HG03558 (cell line): ENCODE measurements at regions not wholly inside any gene's neighbourhood (a gene's known extent, or its start where the extent isn't known, plus 50 kb on each side); places are given as distances from the start of the nearest gene placed in this dataset.

Experiments
- ATAC-seq: cut with Tn5 transposase; IDR thresholded peaks from one replicate; pipeline ENCODE4 v1.9.1; 2021; ENCODE audit warnings: moderate number of reproducible peaks; ENCODE audit not compliant: unreplicated experiment; ENCODE audit errors: extremely low read depth

DNA sequence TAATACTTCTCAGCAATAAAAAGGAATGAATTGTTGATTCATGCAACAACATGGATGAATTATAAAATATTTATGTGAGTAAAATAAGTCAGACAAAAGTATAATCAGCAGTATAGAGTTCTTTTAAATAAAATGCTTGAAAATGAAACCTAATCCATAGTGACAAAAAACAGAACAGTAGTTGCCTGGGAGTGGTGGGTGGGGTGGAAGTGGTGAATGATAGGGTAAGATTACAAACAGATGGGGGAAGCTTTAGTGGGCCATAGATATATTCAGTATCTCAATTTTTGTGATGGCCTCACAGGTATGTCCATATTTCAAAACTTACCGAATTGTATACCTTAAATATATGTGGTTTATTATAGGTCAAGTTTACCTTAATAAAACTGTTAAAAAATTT is 124.9 kb upstream of the UBL3 start:
- ATAC-seq: no peak

- no peak for ATAC-seq
Measured at GRCh38 chr13:29969286-29969685, 118.9 kb upstream of the UBL3 start.

GRCh38 chr13:29964181-29964845 is 113.9 kb upstream of the UBL3 start:
- ATAC-seq: no peak

GRCh38 chr13:29963089-29963488 is 112.7 kb upstream of the UBL3 start:
- no peak for ATAC-seq

- ATAC-seq: no peak
Measured at GRCh38 chr13:29961036-29961670, 110.7 kb upstream of the UBL3 start.

DNA sequence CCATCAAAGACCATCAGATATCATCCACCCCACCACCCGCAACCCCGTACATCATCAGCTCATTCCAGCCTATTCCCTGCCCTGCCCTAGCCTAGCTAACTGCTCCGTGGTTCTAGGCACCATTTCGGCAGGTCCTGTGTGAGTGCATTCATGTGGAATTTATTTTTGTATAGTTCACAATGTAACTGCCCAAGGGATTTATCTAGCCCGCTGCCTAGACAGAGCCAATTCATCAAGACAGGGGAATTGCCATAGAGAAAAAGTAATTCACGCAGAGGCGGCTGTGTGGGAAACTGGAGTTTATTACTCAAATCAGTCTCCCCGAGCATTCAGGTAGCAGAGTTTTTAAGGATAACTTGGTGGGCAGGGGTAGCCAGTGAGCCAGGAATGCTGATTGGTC is 109.2 kb upstream of the UBL3 start:
- ATAC-seq: no peak

- ATAC-seq: no peak
Measured at GRCh38 chr13:29959086-29959485, 108.7 kb upstream of the UBL3 start.

DNA sequence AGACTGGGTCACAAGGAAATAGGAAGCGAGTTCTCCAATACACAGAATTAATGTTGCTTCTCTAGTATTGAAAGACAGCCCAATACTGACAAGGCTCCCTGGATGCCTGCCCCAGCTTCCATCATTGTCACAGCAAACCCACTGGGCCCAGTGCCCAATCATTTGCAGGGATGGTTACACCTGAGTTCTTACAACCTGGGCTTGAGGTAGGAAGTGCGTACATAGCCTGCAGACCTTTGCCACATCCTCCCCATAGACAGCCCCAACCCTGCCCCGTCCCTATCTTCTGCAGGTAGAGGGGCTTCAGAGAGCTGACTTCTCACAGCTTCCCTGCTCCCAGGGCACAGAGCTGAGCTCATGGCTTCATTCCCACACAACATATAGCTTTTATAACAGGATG is 108.1 kb upstream of the UBL3 start:
- no peak for ATAC-seq

DNA sequence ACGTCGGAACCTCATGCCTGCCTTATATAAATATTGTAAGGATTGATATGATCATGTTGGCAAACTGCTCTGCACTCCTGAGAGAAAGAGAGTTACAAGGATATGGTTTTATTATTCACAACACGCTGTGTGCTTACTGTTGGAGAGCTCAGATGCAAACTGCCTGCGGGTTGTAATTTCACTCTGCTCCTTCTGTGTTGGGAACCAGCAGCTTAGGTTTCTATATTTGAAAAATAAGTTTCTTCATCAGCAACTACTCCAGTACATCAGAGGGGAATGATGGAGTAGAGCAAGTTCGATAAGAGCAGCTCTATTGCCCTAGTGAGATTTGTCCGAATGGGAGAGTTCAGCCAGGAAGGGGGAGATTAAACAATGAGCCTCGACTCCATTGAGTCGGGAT is 106.9 kb upstream of the UBL3 start:
- ATAC-seq: no peak

GRCh38 chr13:29956853-29957252 is 106.4 kb upstream of the UBL3 start:
- no peak for ATAC-seq

- no peak for ATAC-seq
Measured at GRCh38 chr13:29955137-29955650, 104.8 kb upstream of the UBL3 start.

GRCh38 chr13:29954082-29955028 is 103.9 kb upstream of the UBL3 start:
- no peak for ATAC-seq

- ATAC-seq: no peak
Measured at GRCh38 chr13:29953542-29953941, 103.1 kb upstream of the UBL3 start.

DNA sequence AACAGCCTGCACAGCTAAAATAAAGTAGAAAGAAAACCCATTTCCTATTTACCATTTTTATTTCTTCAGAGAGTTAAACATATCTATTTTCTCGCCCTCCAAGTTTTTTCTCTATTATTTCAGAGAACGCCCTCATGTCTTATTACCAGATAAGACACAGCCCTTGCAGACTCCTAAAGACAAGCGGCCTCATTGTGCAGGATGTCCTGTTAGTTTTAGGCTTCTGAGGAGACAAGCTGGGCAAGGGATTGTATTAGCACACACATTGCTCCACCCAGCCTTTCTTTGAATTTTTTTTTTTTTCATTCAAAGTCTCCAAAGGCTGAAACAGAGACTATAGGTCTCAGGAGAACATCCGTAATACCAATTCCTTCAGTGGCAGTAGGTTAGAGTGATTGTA is 101.8 kb upstream of the UBL3 start:
- no peak for ATAC-seq

GRCh38 chr13:29948791-29949190 is 98.4 kb upstream of the UBL3 start:
- ATAC-seq: no peak

DNA sequence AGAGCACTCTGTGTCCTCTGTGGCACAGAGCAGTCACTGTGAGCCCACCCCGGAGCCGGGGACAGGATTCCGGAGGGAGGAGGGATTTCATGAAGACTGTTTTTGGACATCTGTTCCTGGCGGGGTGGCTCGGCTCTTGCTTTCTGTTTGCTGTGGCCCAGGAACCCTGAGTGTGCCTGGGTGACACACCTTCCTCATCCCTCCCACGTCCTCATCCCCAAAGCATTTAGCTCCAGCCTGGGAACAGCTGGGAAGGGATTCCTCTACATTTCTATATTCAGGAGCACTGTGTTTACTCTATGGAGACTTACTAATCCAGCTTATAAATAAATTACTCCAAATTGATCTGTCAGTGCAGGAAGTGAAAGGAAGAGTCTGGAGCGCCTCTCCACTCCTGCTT is 97.8 kb upstream of the UBL3 start:
- no peak for ATAC-seq

DNA sequence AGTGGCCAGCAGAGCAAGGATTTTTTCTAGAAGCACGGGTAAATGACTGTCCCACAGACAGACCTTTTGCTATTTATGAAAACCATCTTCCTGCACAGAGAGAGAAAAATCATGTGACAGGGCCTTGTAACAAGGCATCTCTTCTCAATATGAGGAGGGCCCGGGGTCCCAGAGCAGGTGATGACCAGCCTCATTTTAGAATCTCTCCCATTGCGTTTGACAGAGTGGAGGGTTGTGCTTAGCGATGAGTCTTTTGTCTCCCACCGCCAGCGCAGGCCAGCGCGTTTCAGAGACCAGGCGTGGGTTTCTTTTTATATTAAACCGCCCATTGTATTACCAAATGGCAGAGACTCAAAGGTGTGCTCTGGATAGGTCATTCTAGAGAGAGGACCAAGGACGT is 97.4 kb upstream of the UBL3 start:
- ATAC-seq: no peak

DNA sequence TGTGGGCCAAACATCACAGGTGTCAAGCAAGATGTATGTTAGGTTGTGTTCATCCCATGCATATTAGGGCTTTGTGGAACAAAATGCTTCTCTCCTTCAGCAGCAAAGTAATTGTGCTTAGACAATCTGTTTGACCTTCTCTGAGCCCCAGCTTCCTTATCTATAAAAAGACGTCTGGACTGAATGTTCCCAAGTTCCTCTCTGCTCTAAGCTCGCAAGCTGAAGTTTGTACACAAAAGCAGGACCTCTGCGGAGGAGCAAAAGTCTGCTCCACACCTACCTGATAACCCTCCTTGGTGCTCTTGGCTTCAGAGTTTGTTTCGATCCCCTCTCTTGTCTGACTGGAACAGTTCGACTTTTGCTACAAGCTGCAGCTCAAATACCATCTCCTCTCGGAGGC is 95.7 kb upstream of the UBL3 start:
- ATAC-seq: no peak

DNA sequence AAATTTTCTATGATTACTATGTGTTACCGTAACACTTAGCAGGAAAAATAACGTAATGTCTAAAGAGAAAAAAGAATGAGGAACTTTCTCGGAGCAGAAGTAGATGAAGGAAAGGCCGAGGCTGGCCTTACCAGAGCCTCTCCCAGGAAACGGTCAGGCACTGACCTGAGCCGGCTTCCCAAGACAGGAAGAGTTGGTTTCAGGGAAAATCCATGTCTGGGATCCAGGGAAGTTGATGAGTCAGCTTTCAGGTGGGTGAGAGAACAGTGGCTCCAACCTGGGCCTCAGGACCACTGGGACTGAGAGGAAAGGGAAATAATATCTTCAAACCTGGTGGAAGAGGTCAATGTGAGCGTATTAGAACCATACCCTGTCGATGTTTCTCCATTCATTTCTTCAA is 93.3 kb upstream of the UBL3 start:
- no peak for ATAC-seq

DNA sequence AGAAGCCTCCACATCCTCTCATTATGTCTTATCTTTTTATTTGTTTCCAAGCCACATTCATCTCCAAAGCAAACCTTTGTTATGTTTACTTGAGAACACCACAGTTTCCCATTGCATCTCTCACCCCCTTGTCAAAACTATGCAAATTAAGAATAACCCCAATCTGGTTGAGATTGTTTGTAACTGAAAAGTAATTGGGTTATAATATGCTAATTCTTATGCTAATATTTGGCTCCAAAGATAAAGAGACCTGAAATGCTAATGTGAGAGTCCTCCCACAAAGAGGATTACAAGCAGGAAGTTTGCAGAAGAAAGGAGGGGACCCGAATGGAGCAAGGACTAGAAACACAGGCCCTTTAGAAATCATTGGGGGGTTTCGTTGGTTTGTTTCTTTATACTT is 92.9 kb upstream of the UBL3 start:
- ATAC-seq: no peak

DNA sequence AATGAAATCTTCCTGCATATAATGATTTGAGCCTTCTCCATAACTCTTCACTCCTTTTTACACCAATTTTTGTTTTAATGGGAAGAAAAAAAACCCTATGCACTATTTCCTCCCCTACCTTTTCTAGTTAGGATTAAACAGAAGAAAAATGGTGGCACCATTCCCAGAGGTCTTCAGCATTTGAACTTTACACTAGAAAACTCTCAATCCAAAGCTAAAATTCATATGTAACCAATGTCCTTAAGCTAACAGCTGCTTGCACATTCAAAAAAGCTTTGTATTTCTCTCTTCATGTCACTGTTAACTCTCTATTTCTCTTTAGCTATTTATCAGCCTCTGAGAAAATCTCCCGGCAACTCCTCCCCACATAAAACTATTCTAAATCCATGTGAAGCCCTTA is 90.3 kb upstream of the UBL3 start:
- ATAC-seq: no peak
